ENCODE measurements at regions not wholly inside any gene's neighbourhood (a gene's known extent, or its start where the extent isn't known, plus 50 kb on each side); places are given as distances from the start of the nearest gene placed in this dataset.
"Not testable (repeated sequence)": the region's sequence is repeated elsewhere in the genome, so short reads cannot be mapped to it uniquely, and the experiment has no call there.

DNA sequence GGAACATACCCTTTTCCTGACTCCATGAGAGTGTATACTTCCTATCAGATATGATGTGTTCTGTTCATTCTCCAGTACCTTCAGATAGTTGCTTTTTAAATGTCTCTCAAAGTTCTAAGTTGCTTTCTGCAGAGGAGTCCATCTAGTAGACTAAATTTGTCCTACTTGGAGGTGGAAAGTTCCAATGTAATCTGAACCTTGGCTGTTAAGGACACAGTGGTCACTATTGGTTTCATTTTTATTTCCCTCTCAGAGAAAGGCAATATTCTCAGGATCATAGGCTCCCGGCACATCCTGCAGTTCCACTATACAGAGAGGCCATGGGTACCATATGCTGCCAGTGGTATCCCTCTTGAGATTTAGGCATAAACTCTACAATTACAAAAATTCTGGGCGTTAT lies 634.6 kb downstream of the LRRC70 start:
- Histone ChIP-seq H3K27ac (ENCODE audit: low read depth, low read length) (no peak overlapping the region), H3K4me3 (ENCODE audit: low read depth in 1 of 5, low read length in 5 of 5) (no peak overlapping the region), H3K27me3 (ENCODE audit: control insufficient read depth in 5 of 5, insufficient read depth in 4 of 5, low read length in 5 of 5) (no peaks in the 10 kb centered on the region), H3K9ac (ENCODE audit: low read length in 5 of 5) (no peak overlapping the region), H3K9me3 (ENCODE audit: control insufficient read depth in 5 of 5, low read length in 5 of 5) (no peaks in the 10 kb centered on the region), H3K4me1 (ENCODE audit: control insufficient read depth in 5 of 5, insufficient read depth in 5 of 5, low read length in 5 of 5) (peaks cover 0 to 9% (median 0%) of the 10 kb centered on the region in 5 donors), H3K36me3 (ENCODE audit: control insufficient read depth in 5 of 5, insufficient read depth in 5 of 5, low read length in 5 of 5) (no peaks in the 10 kb centered on the region)

DNA sequence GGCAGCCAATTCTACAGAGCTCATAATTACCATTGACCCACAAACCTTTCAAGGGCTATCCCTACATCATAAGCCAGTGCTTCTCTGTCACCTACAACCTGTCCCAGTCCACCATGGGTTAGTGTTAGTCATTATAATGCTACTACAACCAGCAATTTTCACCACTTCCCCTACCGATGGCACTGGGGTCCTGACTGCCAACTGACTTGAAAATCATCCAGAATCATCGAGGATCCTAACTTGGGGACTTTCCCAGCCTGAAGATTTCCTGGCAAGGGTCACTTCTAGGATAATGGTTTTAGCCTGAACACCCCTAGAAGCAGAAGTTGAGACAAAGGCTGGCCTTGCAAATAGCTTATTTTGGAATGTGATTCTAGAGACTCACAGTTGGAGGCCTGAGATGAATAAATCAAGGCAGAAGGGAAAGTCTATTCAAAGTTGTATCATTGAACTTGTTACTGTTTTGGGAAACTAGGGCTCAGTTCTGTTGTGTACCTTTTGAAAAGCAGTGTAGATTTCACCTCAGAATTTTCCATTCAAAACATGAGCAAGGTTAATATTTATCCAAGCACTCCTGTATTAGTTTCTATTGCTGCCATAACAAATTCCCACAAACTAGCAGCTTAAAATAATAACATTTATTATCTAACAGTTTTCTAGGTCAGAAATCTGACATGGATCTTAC lies 633.0 kb downstream of the LRRC70 start:
- H3K27ac ChIP-seq (ENCODE audit: low read depth, low read length): no peak overlapping the region
- peaks cover 0 to 9% (median 0%) of the 10 kb centered on the region in 5 donors for H3K4me1 ChIP-seq (ENCODE audit: control insufficient read depth in 5 of 5, insufficient read depth in 5 of 5, low read length in 5 of 5)
- no peak overlapping the region for H3K9ac ChIP-seq (ENCODE audit: low read length in 5 of 5)
- H3K27me3 ChIP-seq (ENCODE audit: control insufficient read depth in 5 of 5, insufficient read depth in 4 of 5, low read length in 5 of 5): no peaks in the 10 kb centered on the region
- H3K36me3 ChIP-seq (ENCODE audit: control insufficient read depth in 5 of 5, insufficient read depth in 5 of 5, low read length in 5 of 5): no peaks in the 10 kb centered on the region
- no peaks in the 10 kb centered on the region for H3K9me3 ChIP-seq (ENCODE audit: control insufficient read depth in 5 of 5, low read length in 5 of 5)
- no peak overlapping the region for H3K4me3 ChIP-seq (ENCODE audit: low read depth in 1 of 5, low read length in 5 of 5)

DNA sequence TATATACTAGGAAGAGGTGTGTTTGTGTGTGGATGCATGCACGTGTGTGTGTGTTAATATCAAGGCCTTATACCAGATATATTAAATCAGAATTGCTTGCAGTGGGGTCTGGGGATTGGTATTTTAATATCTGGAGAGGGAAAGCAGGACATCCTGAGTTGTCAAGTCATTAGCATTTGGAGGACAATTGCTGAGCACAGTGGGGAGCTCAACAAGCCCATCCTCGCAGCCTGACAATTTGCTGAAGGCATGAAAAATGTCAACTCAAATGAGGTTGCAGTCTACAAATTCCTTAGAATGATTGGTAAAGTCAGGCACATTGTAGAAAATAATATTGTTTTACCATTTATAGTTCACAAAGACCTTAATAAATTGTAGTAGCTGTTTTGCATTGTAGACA lies 627.4 kb downstream of the LRRC70 start:
- Histone ChIP-seq H3K9me3 (ENCODE audit: control insufficient read depth in 5 of 5, low read length in 5 of 5) (no peaks in the 10 kb centered on the region), H3K27me3 (ENCODE audit: control insufficient read depth in 5 of 5, insufficient read depth in 4 of 5, low read length in 5 of 5) (no peaks in the 10 kb centered on the region), H3K4me3 (ENCODE audit: low read depth in 1 of 5, low read length in 5 of 5) (no peak overlapping the region), H3K4me1 (ENCODE audit: control insufficient read depth in 5 of 5, insufficient read depth in 5 of 5, low read length in 5 of 5) (peaks cover 0 to 1% (median 0%) of the 10 kb centered on the region in 5 donors), H3K36me3 (ENCODE audit: control insufficient read depth in 5 of 5, insufficient read depth in 5 of 5, low read length in 5 of 5) (no peaks in the 10 kb centered on the region), H3K9ac (ENCODE audit: low read length in 5 of 5) (no peak overlapping the region), H3K27ac (ENCODE audit: low read depth, low read length) (no peak overlapping the region)

DNA sequence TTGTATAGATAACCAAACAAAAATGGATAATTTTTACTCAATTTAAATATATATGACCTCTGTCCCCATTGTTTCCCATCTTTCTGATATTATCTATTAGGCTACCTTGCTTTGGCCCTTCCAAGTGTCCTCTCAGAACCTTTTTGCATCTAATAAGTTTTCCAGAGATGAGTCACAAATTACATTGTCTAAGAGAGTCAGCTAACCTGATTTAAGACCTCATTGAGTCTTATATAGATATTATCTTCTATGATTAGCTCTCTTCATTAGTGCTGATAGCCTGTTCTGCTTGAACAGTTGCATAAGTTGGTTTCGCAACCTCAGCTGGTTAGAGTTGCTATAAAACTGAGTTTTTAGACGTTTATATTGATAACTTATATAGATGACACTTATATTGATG lies 623.1 kb downstream of the LRRC70 start:
- no peaks in the 10 kb centered on the region for H3K36me3 ChIP-seq (ENCODE audit: control insufficient read depth in 5 of 5, insufficient read depth in 5 of 5, low read length in 5 of 5)
- H3K4me3 ChIP-seq (ENCODE audit: low read depth in 1 of 5, low read length in 5 of 5): no peak overlapping the region
- H3K4me1 ChIP-seq (ENCODE audit: control insufficient read depth in 5 of 5, insufficient read depth in 5 of 5, low read length in 5 of 5): no peaks in the 10 kb centered on the region
- H3K9me3 ChIP-seq (ENCODE audit: control insufficient read depth in 5 of 5, low read length in 5 of 5): no peaks in the 10 kb centered on the region
- H3K9ac ChIP-seq (ENCODE audit: low read length in 5 of 5): no peak overlapping the region
- H3K27ac ChIP-seq (ENCODE audit: low read depth, low read length): no peak overlapping the region
- H3K27me3 ChIP-seq (ENCODE audit: control insufficient read depth in 5 of 5, insufficient read depth in 4 of 5, low read length in 5 of 5): no peaks in the 10 kb centered on the region

DNA sequence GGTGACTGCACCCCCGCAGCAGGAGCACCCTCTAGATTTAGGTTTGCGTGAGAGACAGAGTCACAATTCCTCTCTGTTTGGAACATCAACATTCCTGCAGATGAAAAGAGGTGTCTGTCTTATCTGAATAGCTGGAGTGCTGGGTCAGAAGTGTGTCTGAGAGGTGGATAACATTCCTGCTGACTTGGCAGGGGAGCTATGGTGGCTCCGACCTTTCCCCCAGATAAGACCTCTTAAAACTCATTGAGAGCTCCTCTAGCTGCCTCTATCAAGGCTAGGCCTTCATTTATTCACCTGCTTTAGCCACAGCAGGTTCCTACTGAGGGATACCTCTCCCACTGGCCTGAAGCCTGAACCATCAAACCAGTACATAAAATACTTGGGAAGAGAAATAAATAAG lies 615.5 kb downstream of the LRRC70 start:
- H3K9me3 ChIP-seq (ENCODE audit: control insufficient read depth in 5 of 5, low read length in 5 of 5): no peaks in the 10 kb centered on the region
- H3K9ac ChIP-seq (ENCODE audit: low read length in 5 of 5): no peak overlapping the region
- no peak overlapping the region for H3K4me3 ChIP-seq (ENCODE audit: low read depth in 1 of 5, low read length in 5 of 5)

DNA sequence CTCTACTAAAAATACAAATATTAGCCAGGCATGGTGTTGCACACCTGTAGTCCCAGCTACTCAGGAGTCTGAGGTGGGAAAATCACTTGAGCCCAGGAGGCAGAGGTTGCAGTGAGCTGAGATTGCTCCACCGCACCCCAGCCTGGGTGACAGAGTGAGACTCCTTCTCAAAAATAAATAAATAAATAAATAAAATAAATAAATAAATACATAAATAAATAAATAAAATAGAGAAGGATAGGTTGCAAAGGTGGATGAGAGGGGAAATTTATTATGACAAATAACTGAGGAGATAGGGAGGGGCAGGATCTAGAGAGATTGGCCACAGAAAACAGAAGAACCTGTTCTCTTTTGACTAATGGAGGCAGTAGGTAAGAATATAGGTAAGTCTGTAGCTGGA lies 601.6 kb downstream of the LRRC70 start:
- not testable (repeated sequence) for H3K27ac ChIP-seq (ENCODE audit: low read depth, low read length); H3K4me3 ChIP-seq (ENCODE audit: low read depth in 1 of 5, low read length in 5 of 5); H3K9ac ChIP-seq (ENCODE audit: low read length in 5 of 5); H3K36me3 ChIP-seq (ENCODE audit: control insufficient read depth in 5 of 5, insufficient read depth in 5 of 5, low read length in 5 of 5); H3K9me3 ChIP-seq (ENCODE audit: control insufficient read depth in 5 of 5, low read length in 5 of 5); H3K4me1 ChIP-seq (ENCODE audit: control insufficient read depth in 5 of 5, insufficient read depth in 5 of 5, low read length in 5 of 5); H3K27me3 ChIP-seq (ENCODE audit: control insufficient read depth in 5 of 5, insufficient read depth in 4 of 5, low read length in 5 of 5)

More for the DNA sequence above, 615.5 kb downstream of the LRRC70 start:
- Histone ChIP-seq H3K27me3 (ENCODE audit: control insufficient read depth in 5 of 5, insufficient read depth in 4 of 5, low read length in 5 of 5) (no peaks in the 10 kb centered on the region), H3K36me3 (ENCODE audit: control insufficient read depth in 5 of 5, insufficient read depth in 5 of 5, low read length in 5 of 5) (no peaks in the 10 kb centered on the region), H3K4me1 (ENCODE audit: control insufficient read depth in 5 of 5, insufficient read depth in 5 of 5, low read length in 5 of 5) (no peaks in the 10 kb centered on the region), H3K27ac (ENCODE audit: low read depth, low read length) (no peak overlapping the region)

DNA sequence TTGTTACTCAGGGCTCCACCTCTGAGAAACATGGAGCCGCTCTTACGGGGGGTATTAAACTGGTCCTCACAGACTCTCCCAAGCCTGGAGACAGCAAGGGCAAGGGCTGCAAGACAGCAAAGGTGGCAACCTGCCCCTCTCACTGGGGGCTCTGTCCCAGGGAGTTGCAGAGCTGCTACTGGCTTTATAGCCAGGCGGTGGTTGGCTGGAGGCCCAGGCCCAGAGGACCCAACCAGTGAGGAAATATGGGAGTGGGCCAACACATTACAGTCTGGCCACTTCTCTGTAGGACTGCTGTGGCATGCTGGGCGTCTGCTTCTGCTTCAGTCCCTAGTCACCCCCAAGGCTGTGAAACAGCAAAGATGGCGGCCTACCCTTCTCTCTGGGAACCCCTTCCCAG lies 597.2 kb downstream of the LRRC70 start:
- H3K9me3 ChIP-seq (ENCODE audit: control insufficient read depth in 5 of 5, low read length in 5 of 5): no peaks in the 10 kb centered on the region
- H3K4me1 ChIP-seq (ENCODE audit: control insufficient read depth in 5 of 5, insufficient read depth in 5 of 5, low read length in 5 of 5): no peaks in the 10 kb centered on the region
- no peak overlapping the region for H3K27ac ChIP-seq (ENCODE audit: low read depth, low read length)
- H3K36me3 ChIP-seq (ENCODE audit: control insufficient read depth in 5 of 5, insufficient read depth in 5 of 5, low read length in 5 of 5): no peaks in the 10 kb centered on the region
- no peak overlapping the region for H3K4me3 ChIP-seq (ENCODE audit: low read depth in 1 of 5, low read length in 5 of 5)
- H3K27me3 ChIP-seq (ENCODE audit: control insufficient read depth in 5 of 5, insufficient read depth in 4 of 5, low read length in 5 of 5): no peaks in the 10 kb centered on the region
- H3K9ac ChIP-seq (ENCODE audit: low read length in 5 of 5): no peak overlapping the region

DNA sequence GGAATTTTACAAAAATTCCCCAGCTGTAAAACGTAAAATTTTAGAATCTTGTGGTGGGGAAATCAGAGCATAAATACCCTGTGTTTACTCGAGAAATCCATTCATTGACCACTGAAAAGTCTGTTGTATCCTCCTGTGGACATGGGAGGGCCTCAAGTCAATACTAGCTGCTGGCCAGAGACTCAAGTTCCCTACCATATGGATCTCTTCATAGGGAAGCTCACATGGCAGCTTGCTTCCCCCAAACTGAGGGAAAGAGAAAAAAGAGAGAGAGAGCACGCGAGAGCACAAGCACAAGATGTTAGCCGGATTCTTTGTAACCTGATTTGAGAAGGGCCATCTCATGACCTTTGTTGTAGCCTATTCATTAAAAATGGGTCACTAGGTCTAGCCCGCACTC lies 591.9 kb downstream of the LRRC70 start:
- Histone ChIP-seq H3K9me3 (ENCODE audit: control insufficient read depth in 5 of 5, low read length in 5 of 5) (no peaks in the 10 kb centered on the region), H3K4me3 (ENCODE audit: low read depth in 1 of 5, low read length in 5 of 5) (no peak overlapping the region), H3K4me1 (ENCODE audit: control insufficient read depth in 5 of 5, insufficient read depth in 5 of 5, low read length in 5 of 5) (no peaks in the 10 kb centered on the region), H3K36me3 (ENCODE audit: control insufficient read depth in 5 of 5, insufficient read depth in 5 of 5, low read length in 5 of 5) (no peaks in the 10 kb centered on the region), H3K9ac (ENCODE audit: low read length in 5 of 5) (no peak overlapping the region), H3K27me3 (ENCODE audit: control insufficient read depth in 5 of 5, insufficient read depth in 4 of 5, low read length in 5 of 5) (no peaks in the 10 kb centered on the region), H3K27ac (ENCODE audit: low read depth, low read length) (no peak overlapping the region)

DNA sequence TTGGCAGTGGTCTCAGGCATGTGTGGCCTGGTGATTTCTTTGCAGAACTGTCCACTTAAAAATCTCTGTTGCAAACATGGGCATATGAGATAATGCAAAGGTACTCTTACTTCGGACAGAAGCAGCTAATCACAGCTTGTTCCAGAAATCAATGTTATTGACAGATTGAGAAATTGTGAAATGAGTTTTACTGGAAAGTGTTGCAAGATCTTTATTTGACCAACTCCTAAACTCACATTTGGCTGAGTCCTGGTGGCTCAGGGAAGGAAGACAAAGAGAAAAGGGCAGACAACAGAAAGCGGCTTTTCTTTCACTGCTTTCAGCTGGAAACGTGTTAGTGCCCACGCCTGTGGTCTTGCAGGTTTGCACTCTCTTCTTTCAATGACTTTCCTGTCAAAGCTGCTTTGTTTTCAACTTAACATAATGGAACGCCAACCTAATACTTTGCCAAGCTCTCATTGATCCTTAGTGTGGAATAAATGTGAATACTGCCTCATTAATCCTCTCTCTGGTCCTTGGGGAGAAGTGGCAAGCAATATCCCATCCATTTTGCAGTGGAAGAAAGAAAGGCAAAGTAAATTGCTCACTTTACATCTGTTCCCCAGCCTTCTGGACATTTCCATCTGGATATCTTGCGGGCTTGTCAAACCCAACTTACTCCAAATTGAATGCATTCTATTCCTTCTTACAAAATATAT lies 586.4 kb downstream of the LRRC70 start:
- H3K9ac ChIP-seq (ENCODE audit: low read length in 5 of 5): no peak overlapping the region
- no peaks in the 10 kb centered on the region for H3K36me3 ChIP-seq (ENCODE audit: control insufficient read depth in 5 of 5, insufficient read depth in 5 of 5, low read length in 5 of 5)
- no peaks in the 10 kb centered on the region for H3K9me3 ChIP-seq (ENCODE audit: control insufficient read depth in 5 of 5, low read length in 5 of 5)
- H3K27me3 ChIP-seq (ENCODE audit: control insufficient read depth in 5 of 5, insufficient read depth in 4 of 5, low read length in 5 of 5): no peaks in the 10 kb centered on the region
- H3K4me3 ChIP-seq (ENCODE audit: low read depth in 1 of 5, low read length in 5 of 5): no peak overlapping the region
- H3K27ac ChIP-seq (ENCODE audit: low read depth, low read length): no peak overlapping the region
- H3K4me1 ChIP-seq (ENCODE audit: control insufficient read depth in 5 of 5, insufficient read depth in 5 of 5, low read length in 5 of 5): peaks cover 0 to 5% (median 4%) of the 10 kb centered on the region in 5 donors

DNA sequence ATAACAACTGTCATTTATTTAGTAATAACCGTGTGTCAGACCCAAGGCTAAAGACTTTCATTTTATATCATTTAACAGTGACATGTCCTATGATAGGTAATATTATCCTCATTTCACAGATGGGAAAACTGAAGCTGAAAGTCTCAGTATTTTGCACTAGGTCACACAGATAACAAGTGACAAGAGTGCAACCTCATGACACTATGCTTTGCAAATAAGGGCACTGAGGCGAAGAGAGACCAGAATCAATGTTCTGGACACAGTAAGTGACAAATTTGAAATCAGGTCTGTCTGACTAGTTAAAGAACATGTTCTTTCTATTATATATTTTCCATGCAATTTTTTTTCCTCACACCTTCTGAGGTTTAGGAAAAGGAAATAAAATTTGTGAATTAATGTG lies 585.7 kb downstream of the LRRC70 start:
- Histone ChIP-seq H3K9ac (ENCODE audit: low read length in 5 of 5) (no peak overlapping the region), H3K27me3 (ENCODE audit: control insufficient read depth in 5 of 5, insufficient read depth in 4 of 5, low read length in 5 of 5) (no peaks in the 10 kb centered on the region), H3K27ac (ENCODE audit: low read depth, low read length) (no peak overlapping the region), H3K9me3 (ENCODE audit: control insufficient read depth in 5 of 5, low read length in 5 of 5) (no peaks in the 10 kb centered on the region), H3K4me1 (ENCODE audit: control insufficient read depth in 5 of 5, insufficient read depth in 5 of 5, low read length in 5 of 5) (peaks cover 0 to 5% (median 4%) of the 10 kb centered on the region in 5 donors), H3K4me3 (ENCODE audit: low read depth in 1 of 5, low read length in 5 of 5) (no peak overlapping the region), H3K36me3 (ENCODE audit: control insufficient read depth in 5 of 5, insufficient read depth in 5 of 5, low read length in 5 of 5) (no peaks in the 10 kb centered on the region)
